Suprapubic skin (tissue), 4 donors: ENCODE measurements at regions not wholly inside any gene's neighbourhood (a gene's known extent, or its start where the extent isn't known, plus 50 kb on each side); places are given as distances from the start of the nearest gene placed in this dataset.

Experiments
- DNase-seq, 2 donors: peaks; one replicate each; pipeline ENCODE4 v3.0.0-alpha.2; 2019; ENCODE audit warnings: low spot score in 2 of 2
- H3K27ac ChIP-seq: fragments of 200-600 bp; sonication (generic); one replicate; pipeline ENCODE4 v1.5.1; 2019
- H3K27me3 ChIP-seq: fragments of 200-600 bp; sonication (generic); one replicate; pipeline ENCODE4 v1.5.1; 2019
- H3K36me3 ChIP-seq: fragments of 200-600 bp; sonication (generic); one replicate; pipeline ENCODE4 v1.5.1; 2019
- H3K4me1 ChIP-seq: fragments of 200-600 bp; sonication (generic); one replicate; pipeline ENCODE4 v1.5.1; 2019
- H3K4me3 ChIP-seq: fragments of 200-600 bp; sonication (generic); one replicate; pipeline ENCODE4 v1.5.1; 2019; ENCODE audit warnings: mild to moderate bottlenecking
- H3K9me3 ChIP-seq: fragments of 200-600 bp; sonication (generic); one replicate; pipeline ENCODE4 v1.5.1; 2019
- EP300 ChIP-seq: sonication (generic); formaldehyde crosslinking; IDR thresholded peaks from one replicate; pipeline ENCODE4 v1.6.1; 2017; ENCODE audit warnings: antibody characterized with exemption
- POLR2A ChIP-seq, 2 donors: fragments of 450-650 bp; IDR thresholded peaks; one replicate each; pipeline ENCODE4 v1.6.1; 2017; ENCODE audit warnings: antibody characterized with exemption in 2 of 2, mild to moderate bottlenecking in 2 of 2, moderate library complexity in 2 of 2
- POLR2AphosphoS5 ChIP-seq, 3 donors: sonication (generic); formaldehyde crosslinking; IDR thresholded peaks; one replicate each; pipeline ENCODE4 v1.6.1; 2017; ENCODE audit warnings: antibody characterized with exemption in 3 of 3
- WGBS: methylation state at CpG from one replicate; pipeline ENCODE4 v1.1.5; 2018; 5-methylcytosine and 5-hydroxymethylcytosine counted together
- TF ChIP-seq, protein P1 (sequence below), 2 donors: fragments of 200-600 bp in 1 of 2; fragments of 450-650 bp in 1 of 2; sonication (generic) in 1 of 2; IDR thresholded peaks; one replicate each; pipeline ENCODE4 v1.5.1; 2016 to 2019; ENCODE audit warnings: antibody characterized with exemption in 2 of 2, mild to moderate bottlenecking in 1 of 2, moderate library complexity in 1 of 2

GRCh38 chr1:73868810-73869336 lies 329.1 kb downstream of the LRRIQ3 start:
- H3K4me3 ChIP-seq: no peak overlapping the region
- H3K4me1 ChIP-seq: no peaks in the 10 kb centered on the region
- no peaks in the 10 kb centered on the region for H3K27me3 ChIP-seq
- no peak for DNase-seq
- no peak overlapping the region for H3K27ac ChIP-seq
- no peaks in the 10 kb centered on the region for H3K9me3 ChIP-seq
- TF ChIP-seq EP300 (no peak), POLR2AphosphoS5 (IDR thresholded peaks at IDR 0.05) (no peak), POLR2A (IDR thresholded peaks at IDR 0.05) (no peak)
- TF ChIP-seq, protein P1, sequence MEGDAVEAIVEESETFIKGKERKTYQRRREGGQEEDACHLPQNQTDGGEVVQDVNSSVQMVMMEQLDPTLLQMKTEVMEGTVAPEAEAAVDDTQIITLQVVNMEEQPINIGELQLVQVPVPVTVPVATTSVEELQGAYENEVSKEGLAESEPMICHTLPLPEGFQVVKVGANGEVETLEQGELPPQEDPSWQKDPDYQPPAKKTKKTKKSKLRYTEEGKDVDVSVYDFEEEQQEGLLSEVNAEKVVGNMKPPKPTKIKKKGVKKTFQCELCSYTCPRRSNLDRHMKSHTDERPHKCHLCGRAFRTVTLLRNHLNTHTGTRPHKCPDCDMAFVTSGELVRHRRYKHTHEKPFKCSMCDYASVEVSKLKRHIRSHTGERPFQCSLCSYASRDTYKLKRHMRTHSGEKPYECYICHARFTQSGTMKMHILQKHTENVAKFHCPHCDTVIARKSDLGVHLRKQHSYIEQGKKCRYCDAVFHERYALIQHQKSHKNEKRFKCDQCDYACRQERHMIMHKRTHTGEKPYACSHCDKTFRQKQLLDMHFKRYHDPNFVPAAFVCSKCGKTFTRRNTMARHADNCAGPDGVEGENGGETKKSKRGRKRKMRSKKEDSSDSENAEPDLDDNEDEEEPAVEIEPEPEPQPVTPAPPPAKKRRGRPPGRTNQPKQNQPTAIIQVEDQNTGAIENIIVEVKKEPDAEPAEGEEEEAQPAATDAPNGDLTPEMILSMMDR (IDR thresholded peaks at IDR 0.05): no peak
- WGBS: 91% methylated on average over 2 of the region's 2 CpGs
- H3K36me3 ChIP-seq: no peaks in the 10 kb centered on the region

DNA sequence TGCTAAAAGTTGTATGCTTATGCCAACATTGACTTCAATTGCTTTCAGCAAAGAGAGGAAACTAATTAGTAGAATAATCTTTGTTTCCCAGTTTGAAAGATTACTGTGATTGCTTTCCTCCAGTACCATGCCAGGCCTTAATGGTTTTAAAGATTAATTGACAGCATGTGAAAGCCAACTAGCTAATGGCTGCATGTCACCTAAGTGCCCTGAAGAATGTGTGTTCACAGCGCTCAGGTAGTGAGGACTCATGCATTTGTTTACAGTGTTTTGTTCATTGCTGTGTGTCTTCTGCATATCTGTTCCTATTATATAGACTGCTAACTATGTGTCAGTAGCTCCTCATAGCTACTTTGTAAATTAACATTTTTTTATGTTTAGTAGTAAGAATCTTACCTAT lies 335.6 kb downstream of the LRRIQ3 start:
- DNase-seq: no peak
- no peak overlapping the region for H3K27ac ChIP-seq
- H3K36me3 ChIP-seq: no peaks in the 10 kb centered on the region
- H3K27me3 ChIP-seq: no peaks in the 10 kb centered on the region
- no peak overlapping the region for H3K4me3 ChIP-seq
- WGBS: 89% methylated on average over 1 of the region's 1 CpG
- TF ChIP-seq POLR2A (IDR thresholded peaks at IDR 0.05) (no peak), EP300 (no peak), POLR2AphosphoS5 (IDR thresholded peaks at IDR 0.05) (no peak)
- TF ChIP-seq, protein P1 (IDR thresholded peaks at IDR 0.05): no peak
- H3K9me3 ChIP-seq: no peaks in the 10 kb centered on the region
- no peaks in the 10 kb centered on the region for H3K4me1 ChIP-seq

GRCh38 chr1:73860421-73860950 lies 337.5 kb downstream of the LRRIQ3 start:
- Histone ChIP-seq H3K9me3 (no peaks in the 10 kb centered on the region), H3K4me3 (no peak overlapping the region), H3K4me1 (no peaks in the 10 kb centered on the region), H3K36me3 (no peaks in the 10 kb centered on the region), H3K27me3 (no peaks in the 10 kb centered on the region), H3K27ac (no peak overlapping the region)
- TF ChIP-seq, protein P1 (IDR thresholded peaks at IDR 0.05): no peak
- TF ChIP-seq EP300 (no peak), POLR2A (IDR thresholded peaks at IDR 0.05) (no peak), POLR2AphosphoS5 (IDR thresholded peaks at IDR 0.05) (no peak)
- 84% methylated on average over 2 of the region's 2 CpGs for WGBS
- no peak for DNase-seq

DNA sequence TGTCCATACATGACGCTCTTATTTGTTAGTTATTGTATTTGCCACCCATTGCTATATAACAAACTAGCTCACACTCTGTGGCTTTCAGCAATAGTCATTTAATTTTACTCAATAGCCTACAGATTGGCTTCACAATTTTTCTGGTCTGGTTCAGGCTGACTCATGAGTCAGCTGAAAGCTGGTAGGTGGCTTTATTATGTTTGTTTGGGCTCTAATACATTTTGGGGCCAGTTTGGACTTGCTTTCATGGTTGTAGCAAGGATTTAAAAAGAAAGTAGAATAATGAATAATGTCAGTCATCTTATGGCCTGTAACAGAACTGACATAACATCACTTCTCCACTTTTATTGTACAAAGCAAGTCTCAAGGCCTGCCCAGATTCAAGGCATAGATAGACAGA lies 338.7 kb downstream of the LRRIQ3 start:
- DNase-seq: no peak

GRCh38 chr1:73854527-73854926 lies 343.4 kb downstream of the LRRIQ3 start:
- no peaks in the 10 kb centered on the region for H3K27me3 ChIP-seq
- H3K9me3 ChIP-seq: no peaks in the 10 kb centered on the region
- WGBS: 76% methylated on average over 2 of the region's 2 CpGs
- TF ChIP-seq, protein P1 (IDR thresholded peaks at IDR 0.05): no peak
- TF ChIP-seq POLR2AphosphoS5 (IDR thresholded peaks at IDR 0.05) (no peak), EP300 (no peak), POLR2A (IDR thresholded peaks at IDR 0.05) (no peak)
- DNase-seq: no peak
- H3K4me3 ChIP-seq: no peak overlapping the region
- H3K4me1 ChIP-seq: no peaks in the 10 kb centered on the region
- H3K36me3 ChIP-seq: no peaks in the 10 kb centered on the region
- no peak overlapping the region for H3K27ac ChIP-seq

More for the DNA sequence above, 338.7 kb downstream of the LRRIQ3 start:
- H3K36me3 ChIP-seq: no peaks in the 10 kb centered on the region
- no peaks in the 10 kb centered on the region for H3K4me1 ChIP-seq
- no peaks in the 10 kb centered on the region for H3K9me3 ChIP-seq
- no peaks in the 10 kb centered on the region for H3K27me3 ChIP-seq
- H3K27ac ChIP-seq: no peak overlapping the region
- whole genome bisulfite sequencing: 100% methylated on average over 1 of the region's 1 CpG
- TF ChIP-seq EP300 (no peak), POLR2A (IDR thresholded peaks at IDR 0.05) (no peak), POLR2AphosphoS5 (IDR thresholded peaks at IDR 0.05) (no peak)
- TF ChIP-seq, protein P1 (IDR thresholded peaks at IDR 0.05): no peak
- H3K4me3 ChIP-seq: no peak overlapping the region
